Panc1 (cell line): ENCODE measurements at regions not wholly inside any gene's neighbourhood (a gene's known extent, or its start where the extent isn't known, plus 50 kb on each side); places are given as distances from the start of the nearest gene placed in this dataset.

Source experiments
- ATAC-seq: fragments of 200-7000 bp; cut with Tn5 transposase; 2 replicates; pipeline ENCODE4 v1.9.1; 2020; ENCODE audit warnings: mild to moderate bottlenecking, moderate library complexity
- BruUV-seq: library from RNA; stranded (reverse); fragments of 400-500 nt; replicated peaks from 2 replicates; lab custom pipeline; 2021; lab: Mats Ljungman, UMichigan
- CTCF ChIA-PET: fragments of 300-600 bp; sonication (Branson Sonifier 250); formaldehyde crosslinking; loops from one replicate; lab custom pipeline; 2022; ENCODE audit warnings: antibody characterized with exemption; lab: Charles Lee
- POLR2A ChIA-PET: fragments of 300-600 bp; sonication (Branson Sonifier 250); formaldehyde crosslinking; loops from one replicate; lab custom pipeline; 2022; ENCODE audit warnings: antibody characterized with exemption; lab: Charles Lee
- DNase-seq: peaks from one replicate; pipeline ENCODE4 v3.0.0-alpha.2; 2010; ENCODE audit warnings: low read depth, low spot score
- H3K27ac ChIP-seq: 2 replicates; pipeline ENCODE4 v1.5.1; 2011; ENCODE audit warnings: mild to moderate bottlenecking, low read length, inconsistent platforms
- H3K27me3 ChIP-seq: fragments of 200-500 bp; sonication (Bioruptor generic); 2 replicates; pipeline ENCODE4 v1.6.0; 2014; ENCODE audit warnings: low read length, inconsistent platforms; ENCODE audit not compliant: control insufficient read depth, insufficient read depth
- H3K36me3 ChIP-seq: fragments of 200-500 bp; sonication (Bioruptor generic); 2 replicates; pipeline ENCODE4 v1.5.1; 2014; ENCODE audit warnings: inconsistent platforms, mild to moderate bottlenecking, low read length, moderate library complexity; ENCODE audit not compliant: control insufficient read depth, insufficient read depth
- H3K4me1 ChIP-seq: 2 replicates; pipeline ENCODE4 v1.5.1; 2011; ENCODE audit warnings: inconsistent platforms, mild to moderate bottlenecking, low read length, moderate library complexity; ENCODE audit not compliant: control insufficient read depth, insufficient read depth
- H3K4me3 ChIP-seq, 2 experiments: 2 replicates each; pipeline ENCODE4 v1.5.1; 2011 to 2012; ENCODE audit warnings: low read depth in 2 of 2, low read length in 2 of 2, mild to moderate bottlenecking in 2 of 2, inconsistent platforms in 1 of 2, moderate library complexity in 1 of 2
- H3K9me3 ChIP-seq: fragments of 200-500 bp; sonication (Bioruptor generic); 2 replicates; pipeline ENCODE4 v1.5.1; 2014; ENCODE audit warnings: low read depth, mild to moderate bottlenecking, inconsistent platforms, low read length, moderate library complexity; ENCODE audit not compliant: control insufficient read depth, insufficient read depth
- POLR2AphosphoS5 ChIP-seq: IDR thresholded peaks from 2 replicates; pipeline ENCODE4 v1.6.1; 2012; ENCODE audit warnings: mild to moderate bottlenecking, low read depth, low read length, moderate library complexity
- SIN3A ChIP-seq: IDR thresholded peaks from 2 replicates; pipeline ENCODE4 v1.6.1; 2012; ENCODE audit warnings: low read depth, mild to moderate bottlenecking, low read length, moderate library complexity, borderline replicate concordance; ENCODE audit not compliant: insufficient read depth
- TCF7L2 ChIP-seq: IDR thresholded peaks from 2 replicates; pipeline ENCODE4 v1.6.1; 2011; ENCODE audit warnings: mild to moderate bottlenecking, low read depth, low read length, inconsistent platforms
- in situ Hi-C: cut with HindIII; loops from 2 replicates; pipeline ENCODE4 v1.10.0; 2016; ENCODE audit warnings: low sequenced_read_pairs, low pct_unique_long_range_greater_than_20kb
- intact Hi-C: fragments of 100-400 bp; cut with micrococcal nuclease; formaldehyde crosslinking; loops from one replicate; pipeline ENCODE4 v1.10.0; 2022; ENCODE audit not compliant: unreplicated experiment
- TF ChIP-seq, protein P1 (sequence below): fragments of 450-650 bp; IDR thresholded peaks from 2 replicates; pipeline ENCODE4 v1.5.1; 2017; ENCODE audit warnings: mild to moderate bottlenecking
- TF ChIP-seq, protein P2 (sequence below), 2 experiments: IDR thresholded peaks; 2 replicates each; pipeline ENCODE4 v1.6.1; 2011 to 2012; ENCODE audit warnings: low read depth in 2 of 2, control low read depth in 1 of 2, low read length in 1 of 2, mild to moderate bottlenecking in 1 of 2, moderate library complexity in 1 of 2; ENCODE audit not compliant: insufficient read depth in 1 of 2

DNA sequence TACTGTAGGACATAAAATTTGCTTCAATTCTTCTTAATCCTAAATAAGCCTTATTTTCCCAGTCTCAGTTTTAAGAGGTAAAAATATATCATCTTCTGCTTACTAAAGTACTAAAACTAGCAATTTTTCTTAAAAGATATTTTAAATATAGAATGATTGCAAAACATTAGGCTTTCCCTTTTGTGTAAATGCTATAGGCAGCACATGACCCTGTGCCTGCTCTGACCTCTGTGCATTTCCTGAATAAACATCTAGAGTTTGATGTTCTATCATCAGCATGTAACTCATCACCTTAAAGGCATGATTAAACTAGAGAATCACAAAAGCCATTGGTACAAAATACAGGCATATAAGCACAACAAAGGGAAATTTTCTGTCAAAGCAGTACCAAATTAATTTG is 422.7 kb downstream of the TFAP2B start:
- TF ChIP-seq, protein P1, sequence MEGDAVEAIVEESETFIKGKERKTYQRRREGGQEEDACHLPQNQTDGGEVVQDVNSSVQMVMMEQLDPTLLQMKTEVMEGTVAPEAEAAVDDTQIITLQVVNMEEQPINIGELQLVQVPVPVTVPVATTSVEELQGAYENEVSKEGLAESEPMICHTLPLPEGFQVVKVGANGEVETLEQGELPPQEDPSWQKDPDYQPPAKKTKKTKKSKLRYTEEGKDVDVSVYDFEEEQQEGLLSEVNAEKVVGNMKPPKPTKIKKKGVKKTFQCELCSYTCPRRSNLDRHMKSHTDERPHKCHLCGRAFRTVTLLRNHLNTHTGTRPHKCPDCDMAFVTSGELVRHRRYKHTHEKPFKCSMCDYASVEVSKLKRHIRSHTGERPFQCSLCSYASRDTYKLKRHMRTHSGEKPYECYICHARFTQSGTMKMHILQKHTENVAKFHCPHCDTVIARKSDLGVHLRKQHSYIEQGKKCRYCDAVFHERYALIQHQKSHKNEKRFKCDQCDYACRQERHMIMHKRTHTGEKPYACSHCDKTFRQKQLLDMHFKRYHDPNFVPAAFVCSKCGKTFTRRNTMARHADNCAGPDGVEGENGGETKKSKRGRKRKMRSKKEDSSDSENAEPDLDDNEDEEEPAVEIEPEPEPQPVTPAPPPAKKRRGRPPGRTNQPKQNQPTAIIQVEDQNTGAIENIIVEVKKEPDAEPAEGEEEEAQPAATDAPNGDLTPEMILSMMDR: no peak
- TF ChIP-seq POLR2AphosphoS5: no peak
- TF ChIP-seq, protein P2, sequence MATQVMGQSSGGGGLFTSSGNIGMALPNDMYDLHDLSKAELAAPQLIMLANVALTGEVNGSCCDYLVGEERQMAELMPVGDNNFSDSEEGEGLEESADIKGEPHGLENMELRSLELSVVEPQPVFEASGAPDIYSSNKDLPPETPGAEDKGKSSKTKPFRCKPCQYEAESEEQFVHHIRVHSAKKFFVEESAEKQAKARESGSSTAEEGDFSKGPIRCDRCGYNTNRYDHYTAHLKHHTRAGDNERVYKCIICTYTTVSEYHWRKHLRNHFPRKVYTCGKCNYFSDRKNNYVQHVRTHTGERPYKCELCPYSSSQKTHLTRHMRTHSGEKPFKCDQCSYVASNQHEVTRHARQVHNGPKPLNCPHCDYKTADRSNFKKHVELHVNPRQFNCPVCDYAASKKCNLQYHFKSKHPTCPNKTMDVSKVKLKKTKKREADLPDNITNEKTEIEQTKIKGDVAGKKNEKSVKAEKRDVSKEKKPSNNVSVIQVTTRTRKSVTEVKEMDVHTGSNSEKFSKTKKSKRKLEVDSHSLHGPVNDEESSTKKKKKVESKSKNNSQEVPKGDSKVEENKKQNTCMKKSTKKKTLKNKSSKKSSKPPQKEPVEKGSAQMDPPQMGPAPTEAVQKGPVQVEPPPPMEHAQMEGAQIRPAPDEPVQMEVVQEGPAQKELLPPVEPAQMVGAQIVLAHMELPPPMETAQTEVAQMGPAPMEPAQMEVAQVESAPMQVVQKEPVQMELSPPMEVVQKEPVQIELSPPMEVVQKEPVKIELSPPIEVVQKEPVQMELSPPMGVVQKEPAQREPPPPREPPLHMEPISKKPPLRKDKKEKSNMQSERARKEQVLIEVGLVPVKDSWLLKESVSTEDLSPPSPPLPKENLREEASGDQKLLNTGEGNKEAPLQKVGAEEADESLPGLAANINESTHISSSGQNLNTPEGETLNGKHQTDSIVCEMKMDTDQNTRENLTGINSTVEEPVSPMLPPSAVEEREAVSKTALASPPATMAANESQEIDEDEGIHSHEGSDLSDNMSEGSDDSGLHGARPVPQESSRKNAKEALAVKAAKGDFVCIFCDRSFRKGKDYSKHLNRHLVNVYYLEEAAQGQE (IDR thresholded peaks at IDR 0.05; ENCODE audit: insufficient read depth in 1 of 2, low read depth in 2 of 2, low read length in 1 of 2): no peak
- TF ChIP-seq SIN3A: no peak
- no peak for TF ChIP-seq TCF7L2
- Histone ChIP-seq H3K9me3 (no peaks in the 10 kb centered on the region), H3K4me1 (no peaks in the 10 kb centered on the region), H3K27me3 (no peaks in the 10 kb centered on the region), H3K36me3 (no peaks in the 10 kb centered on the region), H3K27ac (no peak overlapping the region), H3K4me3 (no peak overlapping the region)
- ChIA-PET CTCF (no interaction called here), POLR2A (no interaction called here)
- BruUV-seq: no TSS peak
- in situ Hi-C loops: no loop called here
- ATAC-seq: no peak
- no peak for DNase-seq
- intact Hi-C loops: no loop called here

DNA sequence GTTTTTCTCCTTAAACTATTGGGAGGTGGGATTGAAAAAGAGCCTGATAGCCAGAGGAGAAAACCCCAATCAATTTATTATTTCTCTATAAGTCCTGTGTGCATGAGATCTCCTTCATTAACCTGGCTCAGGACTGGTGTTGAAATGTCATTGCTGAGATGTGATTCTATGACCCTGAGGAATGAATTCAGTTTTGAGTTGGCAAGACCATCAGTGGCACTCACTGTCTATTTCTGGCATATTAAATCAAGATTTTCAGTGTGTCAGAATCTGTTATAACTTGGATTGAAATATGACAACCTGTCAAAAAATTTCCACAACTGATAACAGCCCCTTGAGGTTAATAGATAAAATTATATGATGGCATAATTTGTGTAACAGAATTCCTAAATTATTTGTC is 431.1 kb downstream of the TFAP2B start:
- TF ChIP-seq, protein P1: no peak
- TF ChIP-seq TCF7L2 (no peak), POLR2AphosphoS5 (no peak), SIN3A (no peak)
- TF ChIP-seq, protein P2 (IDR thresholded peaks at IDR 0.05; ENCODE audit: insufficient read depth in 1 of 2, low read depth in 2 of 2, low read length in 1 of 2): no peak
- in situ Hi-C loops: no loop called here
- no peak for ATAC-seq
- BruUV-seq: no TSS peak
- H3K36me3 ChIP-seq: no peaks in the 10 kb centered on the region
- H3K27ac ChIP-seq: no peak overlapping the region
- H3K27me3 ChIP-seq: no peaks in the 10 kb centered on the region
- POLR2A ChIA-PET: no interaction called here
- H3K4me1 ChIP-seq: no peaks in the 10 kb centered on the region
- intact Hi-C loops: no loop called here
- CTCF ChIA-PET: no interaction called here
- no peak for DNase-seq
- H3K9me3 ChIP-seq: no peaks in the 10 kb centered on the region
- H3K4me3 ChIP-seq: no peak overlapping the region
